DMS153 treated with DMSO at 0.1 percent for 48 hours (cell line): ENCODE measurements at regions not wholly inside any gene's neighbourhood (a gene's known extent, or its start where the extent isn't known, plus 50 kb on each side); places are given as distances from the start of the nearest gene placed in this dataset.

ENCODE experiments used
- DNase-seq: peaks from one replicate; lab custom pipeline; 2025; ENCODE audit not compliant: unreplicated experiment; lab: John Stamatoyannopoulos, UW

DNA sequence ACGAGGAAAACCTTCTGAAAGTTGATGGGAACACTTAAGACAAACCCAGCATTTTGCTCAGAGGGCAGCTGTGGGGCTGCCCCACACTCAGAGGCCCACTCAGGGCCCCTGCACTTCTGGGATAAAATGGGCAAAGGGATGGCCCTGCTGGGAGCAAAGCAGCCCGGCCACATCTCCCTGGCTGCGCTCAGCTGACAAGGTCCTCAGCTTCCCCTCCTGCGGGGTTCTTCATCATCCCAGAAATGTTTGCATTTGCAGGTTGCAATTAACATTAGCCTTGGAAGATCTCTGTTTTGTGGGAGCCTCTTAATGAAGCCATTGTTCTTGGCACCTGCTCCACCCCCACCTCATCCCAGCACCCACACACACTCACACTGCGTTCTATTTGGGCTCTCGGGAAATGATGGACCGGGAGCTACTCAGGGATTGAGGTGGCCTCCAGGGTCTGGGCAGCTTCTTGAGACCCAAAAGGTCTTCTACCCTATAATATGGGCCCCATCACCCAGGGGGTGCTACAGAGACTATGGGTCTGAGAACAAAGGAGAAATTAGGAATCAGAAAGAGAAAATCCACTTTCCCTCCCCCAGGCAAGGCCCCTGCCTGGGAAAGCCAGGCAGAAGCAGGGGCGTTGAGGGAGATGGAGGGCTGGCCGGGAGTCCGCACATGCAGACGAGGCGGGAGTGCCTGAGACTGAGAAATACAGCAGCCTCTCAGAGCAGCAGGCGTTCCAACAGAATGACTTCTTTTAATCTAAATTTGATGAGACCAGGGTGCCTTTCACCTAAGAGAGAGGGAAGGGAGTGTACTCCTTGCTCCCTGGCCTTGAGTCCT lies 53.7 kb upstream of the RPL38 start:
- DNase-seq, result no peak

DNA sequence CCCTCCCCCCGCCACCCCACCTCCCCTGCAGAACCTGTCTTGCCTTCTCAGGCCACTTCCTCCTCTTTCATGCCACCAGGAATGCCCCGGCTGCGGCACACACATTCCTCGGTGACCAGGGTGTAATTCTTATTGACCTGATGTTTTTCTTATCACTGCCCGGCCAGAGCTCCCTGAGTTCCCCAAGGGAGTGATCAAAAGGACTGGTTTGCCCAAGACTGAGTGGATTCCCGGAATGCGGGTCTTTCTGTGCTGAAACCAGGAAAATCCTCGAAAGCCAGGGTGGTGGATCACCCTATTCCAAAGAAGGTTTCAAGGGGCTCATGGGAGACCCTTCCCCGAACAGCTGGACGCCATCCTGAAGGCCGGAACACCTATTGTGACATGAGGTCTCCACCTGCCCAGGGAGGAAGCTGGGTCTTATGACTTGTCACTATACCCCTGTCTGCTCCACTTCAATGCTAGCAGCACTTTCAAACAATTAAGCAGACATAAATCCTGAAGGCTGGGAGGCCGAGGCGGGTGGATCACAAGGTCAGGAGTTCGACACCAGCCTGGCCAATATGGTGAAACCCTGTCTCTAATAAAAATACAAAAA lies 53.0 kb upstream of the RPL38 start:
- DNase-seq, result no peak

DNA sequence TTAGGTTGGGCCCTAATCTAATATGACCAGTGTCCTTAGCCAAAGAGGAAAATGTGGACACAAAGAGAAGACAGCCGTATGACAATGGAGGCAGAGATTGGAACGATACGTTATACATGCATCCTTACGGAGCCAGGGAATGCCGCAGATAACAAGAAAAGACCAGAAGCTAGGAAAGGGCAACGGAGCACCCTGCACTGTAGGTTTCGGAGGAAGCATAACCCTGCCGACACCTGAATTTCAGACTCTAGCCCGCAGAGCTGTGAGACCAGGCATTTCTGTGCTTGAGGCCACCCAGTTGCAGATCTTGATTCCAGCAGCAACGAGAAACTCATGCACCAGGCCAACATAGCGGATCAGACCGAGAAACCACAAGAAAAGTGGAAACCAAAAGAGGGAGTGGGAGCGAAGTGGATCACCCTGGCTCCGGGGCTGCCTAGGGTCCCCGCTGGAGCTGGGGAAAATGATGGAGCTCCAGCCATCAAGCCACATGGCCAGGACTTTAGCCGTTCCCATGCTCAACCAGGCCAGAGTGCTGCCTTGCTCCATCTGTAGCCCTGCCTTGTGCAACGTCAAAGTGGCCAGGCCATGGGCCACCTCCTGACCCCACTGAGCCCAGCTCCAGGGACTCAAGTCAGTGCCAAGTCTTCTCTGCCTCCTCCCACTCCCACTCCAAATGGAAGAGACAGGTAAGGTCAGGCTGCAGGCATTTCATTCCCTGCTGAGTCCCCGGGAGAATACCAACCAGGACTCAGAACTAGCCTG lies 51.7 kb upstream of the RPL38 start:
- no peak for DNase-seq

DNA sequence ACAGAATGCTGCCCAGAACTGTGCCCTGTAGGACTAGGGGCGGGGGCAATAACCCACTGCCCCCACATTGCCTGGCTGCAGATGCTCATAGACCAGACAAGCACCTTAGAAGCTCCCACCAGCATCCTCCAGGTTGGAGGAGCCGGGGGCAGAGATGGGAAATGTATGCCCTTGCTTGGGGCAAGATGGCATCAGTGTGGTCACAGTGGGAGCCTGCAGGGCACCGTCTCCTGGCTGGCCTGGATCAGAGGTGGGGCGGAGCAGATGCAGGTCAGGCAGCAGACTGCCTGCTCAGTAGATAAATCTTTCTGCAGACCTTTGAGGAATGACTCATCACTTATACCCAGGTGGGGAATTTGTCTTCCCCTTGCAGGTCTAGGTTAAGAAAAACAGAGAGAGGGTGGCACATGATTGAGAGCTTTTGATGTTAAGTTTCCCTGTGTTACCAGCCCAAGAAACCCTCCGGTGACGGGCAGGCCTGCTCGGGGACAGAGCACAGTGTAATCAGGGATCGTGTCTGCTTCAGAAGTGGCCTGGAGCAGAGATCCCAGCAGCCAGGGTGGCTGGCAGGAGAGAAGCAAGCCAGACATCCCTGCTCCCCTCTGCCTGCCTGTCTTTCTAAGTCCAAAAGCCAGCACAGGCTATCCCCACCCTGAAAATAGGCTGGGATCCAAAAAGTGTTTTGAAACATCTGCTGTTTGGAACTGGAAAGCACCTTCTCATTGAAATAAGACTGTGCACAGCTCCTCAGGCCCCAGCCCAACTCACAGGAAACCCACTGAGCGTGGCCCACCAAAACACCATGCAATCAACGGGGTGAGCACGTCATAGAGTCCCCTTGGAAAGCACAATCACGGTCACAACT lies 50.7 kb upstream of the RPL38 start:
- no peak for DNase-seq

DNA sequence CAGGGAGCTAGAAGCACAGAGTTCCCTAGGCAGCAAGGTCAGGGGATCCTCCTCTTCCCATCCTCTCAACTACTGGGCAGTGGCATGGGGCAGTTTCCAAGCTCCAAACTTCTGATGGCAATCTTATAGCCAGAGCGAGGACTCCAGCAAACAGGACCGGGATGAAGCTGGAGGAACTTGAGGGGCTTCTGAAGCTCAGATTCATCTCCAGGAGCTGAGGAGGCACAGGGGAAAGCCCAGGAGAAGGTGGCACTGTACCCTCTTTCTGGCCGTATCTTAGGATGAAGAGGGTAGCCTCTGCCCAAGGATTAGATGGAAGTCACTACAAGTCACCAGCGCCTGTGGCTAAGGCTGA lies 50.0 kb upstream of the RPL38 start:
- no peak for DNase-seq
